ENCODE measurements at regions not wholly inside any gene's neighbourhood (a gene's known extent, or its start where the extent isn't known, plus 50 kb on each side); places are given as distances from the start of the nearest gene placed in this dataset.

GRCh38 chr20:57795977-57796560 is 86.3 kb upstream of the PMEPA1 start:
- DNase-seq: no peak
- no peak overlapping the region for H3K27ac ChIP-seq
- no peak for TF ChIP-seq CTCF (IDR thresholded peaks at IDR 0.05 in 4 of 5, conservative IDR thresholded peaks at IDR 0.05 in 1 of 5)
- no peak for TF ChIP-seq POLR2A (IDR thresholded peaks at IDR 0.05)
- intact Hi-C loops (cut with DNase I; ENCODE audit: low total_unique reads): no loop called here
- in situ Hi-C loops (cut with MboI; ENCODE audit: low sequenced_read_pairs in 4 of 4): loop anchor here in 1 of 4 donors (25.0 kb wide), 1 partner anchor 91 kb away; no protein-coding TSS in a partner anchor
- no peaks in the 10 kb centered on the region for H3K36me3 ChIP-seq
- H3K4me3 ChIP-seq: no peak overlapping the region
- ATAC-seq: no peak
- H3K9me3 ChIP-seq: no peaks in the 10 kb centered on the region
- no peaks in the 10 kb centered on the region for H3K27me3 ChIP-seq
- no peaks in the 10 kb centered on the region for H3K4me1 ChIP-seq

GRCh38 chr20:57795342-57795697 is 85.5 kb upstream of the PMEPA1 start:
- no peak for DNase-seq
- in situ Hi-C loops (cut with MboI; ENCODE audit: low sequenced_read_pairs in 4 of 4): loop anchor here in 1 of 4 donors (25.0 kb wide), 1 partner anchor 92 kb away; no protein-coding TSS in a partner anchor
- no peaks in the 10 kb centered on the region for H3K9me3 ChIP-seq

GRCh38 chr20:57794600-57795341 is 85.0 kb upstream of the PMEPA1 start:
- in situ Hi-C loops (cut with MboI; ENCODE audit: low sequenced_read_pairs in 4 of 4) (loop anchor here in 1 of 4 donors (25.0 kb wide), 1 partner anchor 93 kb away; no protein-coding TSS in a partner anchor), intact Hi-C loops (cut with DNase I; ENCODE audit: low total_unique reads) (no loop called here)
- Histone ChIP-seq H3K27ac (no peak overlapping the region), H3K4me1 (no peaks in the 10 kb centered on the region), H3K36me3 (no peaks in the 10 kb centered on the region), H3K4me3 (no peak overlapping the region), H3K9me3 (no peaks in the 10 kb centered on the region), H3K27me3 (no peaks in the 10 kb centered on the region)
- ATAC-seq: no peak
- no peak for DNase-seq
- TF ChIP-seq CTCF (IDR thresholded peaks at IDR 0.05 in 4 of 5, conservative IDR thresholded peaks at IDR 0.05 in 1 of 5) (no peak), POLR2A (IDR thresholded peaks at IDR 0.05) (no peak)

More at GRCh38 chr20:57795342-57795697, 85.5 kb upstream of the PMEPA1 start:
- H3K4me1 ChIP-seq: no peaks in the 10 kb centered on the region
- H3K27ac ChIP-seq: no peak overlapping the region
- TF ChIP-seq POLR2A (IDR thresholded peaks at IDR 0.05) (no peak), CTCF (IDR thresholded peaks at IDR 0.05 in 4 of 5, conservative IDR thresholded peaks at IDR 0.05 in 1 of 5) (no peak)
- H3K4me3 ChIP-seq: no peak overlapping the region
- no peaks in the 10 kb centered on the region for H3K36me3 ChIP-seq
- H3K27me3 ChIP-seq: no peaks in the 10 kb centered on the region
- intact Hi-C loops (cut with DNase I; ENCODE audit: low total_unique reads): no loop called here
- no peak for ATAC-seq

GRCh38 chr20:57794036-57794435 is 84.2 kb upstream of the PMEPA1 start:
- no peaks in the 10 kb centered on the region for H3K36me3 ChIP-seq
- intact Hi-C loops (cut with DNase I; ENCODE audit: low total_unique reads) (no loop called here), in situ Hi-C loops (cut with MboI; ENCODE audit: low sequenced_read_pairs in 4 of 4) (loop anchor here in 1 of 4 donors (25.0 kb wide), 1 partner anchor 93 kb away; no protein-coding TSS in a partner anchor)
- no peak overlapping the region for H3K4me3 ChIP-seq
- no peak overlapping the region for H3K27ac ChIP-seq
- H3K9me3 ChIP-seq: no peaks in the 10 kb centered on the region
- no peaks in the 10 kb centered on the region for H3K27me3 ChIP-seq
- H3K4me1 ChIP-seq: no peaks in the 10 kb centered on the region
- TF ChIP-seq CTCF (IDR thresholded peaks at IDR 0.05 in 4 of 5, conservative IDR thresholded peaks at IDR 0.05 in 1 of 5) (no peak), POLR2A (IDR thresholded peaks at IDR 0.05) (no peak)
- DNase-seq (no peak), ATAC-seq (no peak)
